Lung (tissue), 11 donors: ENCODE measurements at regions not wholly inside any gene's neighbourhood (a gene's known extent, or its start where the extent isn't known, plus 50 kb on each side); places are given as distances from the start of the nearest gene placed in this dataset.

ENCODE experiments used
- ATAC-seq: fragments of 200-7000 bp; cut with Tn5 transposase; one replicate; pipeline ENCODE4 v1.9.1; 2020; ENCODE audit warnings: moderate number of reproducible peaks; ENCODE audit not compliant: insufficient read depth, low FRiP score
- DNase-seq, 3 donors: peaks; one replicate each; pipeline ENCODE4 v3.0.0-alpha.2; 2013 to 2017
- H3K27ac ChIP-seq, 2 donors: one replicate each; pipeline ENCODE4 v1.5.1; 2013; ENCODE audit warnings: mild to moderate bottlenecking in 2 of 2, moderate library complexity in 2 of 2, control low read depth in 1 of 2, inconsistent platforms in 1 of 2, low read depth in 1 of 2, low read length in 1 of 2
- H3K27me3 ChIP-seq, 3 donors: one replicate each; pipeline ENCODE4 v1.5.1; 2013; ENCODE audit warnings: low read length in 2 of 3; ENCODE audit not compliant: control insufficient read depth in 3 of 3, insufficient read depth in 3 of 3
- H3K36me3 ChIP-seq, 4 donors: one replicate each; pipeline ENCODE4 v1.5.1; 2013; ENCODE audit warnings: low read length in 4 of 4, mild to moderate bottlenecking in 1 of 4, moderate library complexity in 1 of 4; ENCODE audit not compliant: control insufficient read depth in 4 of 4, insufficient read depth in 4 of 4
- H3K4me1 ChIP-seq, 5 donors: one replicate each; pipeline ENCODE4 v1.5.1; 2013; ENCODE audit warnings: low read length in 5 of 5, mild to moderate bottlenecking in 2 of 5, moderate library complexity in 1 of 5; ENCODE audit not compliant: control insufficient read depth in 5 of 5, insufficient read depth in 5 of 5
- H3K4me3 ChIP-seq: one replicate; pipeline ENCODE4 v1.5.1; 2013; ENCODE audit warnings: mild to moderate bottlenecking, control low read depth, moderate library complexity
- H3K9ac ChIP-seq, 2 donors: one replicate each; pipeline ENCODE4 v1.5.1; 2013; ENCODE audit warnings: low read length in 2 of 2, control low read depth in 1 of 2; ENCODE audit not compliant: insufficient read depth in 1 of 2
- H3K9me3 ChIP-seq, 4 donors: one replicate each; pipeline ENCODE4 v1.5.1; 2013; ENCODE audit warnings: low read length in 3 of 4, mild to moderate bottlenecking in 1 of 4, moderate library complexity in 1 of 4; ENCODE audit not compliant: control insufficient read depth in 4 of 4, insufficient read depth in 3 of 4
- WGBS, 2 donors: extraction: QIAGEN DNeasy Blood & Tissue Kit; methylation state at CpG; one replicate each; pipeline ENCODE4 v1.1.7; 2013; 5-methylcytosine and 5-hydroxymethylcytosine counted together
- TF ChIP-seq, protein P1 (sequence below): IDR thresholded peaks from 2 replicates; pipeline ENCODE4 v1.5.1; 2012; ENCODE audit warnings: mild to moderate bottlenecking; ENCODE audit errors: control extremely low read depth, extremely low read depth
- donor health status: control.
- donor health status: control.
- donor health status: Bipolar disorder and iron deficiency.
- donor health status: healthy.
- donor health status: DM: yes; HTN: yes; CAD: no.

DNA sequence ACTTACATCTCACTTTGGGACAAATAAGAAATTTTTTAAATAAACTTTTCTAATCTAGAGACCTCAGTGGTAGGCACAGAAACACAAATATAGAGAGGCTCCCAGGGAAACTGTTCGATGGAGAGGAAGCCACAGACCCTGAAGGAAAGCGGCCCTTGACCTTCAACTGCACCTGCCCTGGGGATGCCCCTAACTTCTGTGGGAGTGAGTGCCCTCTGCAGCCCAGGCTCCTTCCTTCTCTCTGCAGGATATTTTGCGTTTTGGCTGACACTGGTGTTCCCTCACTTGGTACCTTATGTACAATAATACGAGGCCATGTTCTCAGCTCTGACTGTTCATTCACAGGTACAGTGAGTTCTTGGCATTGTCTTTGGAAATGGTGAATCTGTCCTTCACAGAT is 64.8 kb upstream of the MAL start:
- WGBS, 2 donors: 62 to 64% methylated on average over 4 of the region's 4 CpGs
- no peak for ATAC-seq
- Histone ChIP-seq H3K27me3 (peaks cover 0 to 11% (median 4%) of the 10 kb centered on the region in 3 donors), H3K9me3 (peaks cover 0 to 2% (median 0%) of the 10 kb centered on the region in 4 donors), H3K9ac (no peak overlapping the region), H3K4me3 (no peak overlapping the region), H3K4me1 (peaks cover 0 to 15% (median 0%) of the 10 kb centered on the region in 5 donors), H3K27ac (no peak overlapping the region), H3K36me3 (no peaks in the 10 kb centered on the region)
- TF ChIP-seq, protein P1, sequence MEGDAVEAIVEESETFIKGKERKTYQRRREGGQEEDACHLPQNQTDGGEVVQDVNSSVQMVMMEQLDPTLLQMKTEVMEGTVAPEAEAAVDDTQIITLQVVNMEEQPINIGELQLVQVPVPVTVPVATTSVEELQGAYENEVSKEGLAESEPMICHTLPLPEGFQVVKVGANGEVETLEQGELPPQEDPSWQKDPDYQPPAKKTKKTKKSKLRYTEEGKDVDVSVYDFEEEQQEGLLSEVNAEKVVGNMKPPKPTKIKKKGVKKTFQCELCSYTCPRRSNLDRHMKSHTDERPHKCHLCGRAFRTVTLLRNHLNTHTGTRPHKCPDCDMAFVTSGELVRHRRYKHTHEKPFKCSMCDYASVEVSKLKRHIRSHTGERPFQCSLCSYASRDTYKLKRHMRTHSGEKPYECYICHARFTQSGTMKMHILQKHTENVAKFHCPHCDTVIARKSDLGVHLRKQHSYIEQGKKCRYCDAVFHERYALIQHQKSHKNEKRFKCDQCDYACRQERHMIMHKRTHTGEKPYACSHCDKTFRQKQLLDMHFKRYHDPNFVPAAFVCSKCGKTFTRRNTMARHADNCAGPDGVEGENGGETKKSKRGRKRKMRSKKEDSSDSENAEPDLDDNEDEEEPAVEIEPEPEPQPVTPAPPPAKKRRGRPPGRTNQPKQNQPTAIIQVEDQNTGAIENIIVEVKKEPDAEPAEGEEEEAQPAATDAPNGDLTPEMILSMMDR: no peak
- no peak for DNase-seq

DNA sequence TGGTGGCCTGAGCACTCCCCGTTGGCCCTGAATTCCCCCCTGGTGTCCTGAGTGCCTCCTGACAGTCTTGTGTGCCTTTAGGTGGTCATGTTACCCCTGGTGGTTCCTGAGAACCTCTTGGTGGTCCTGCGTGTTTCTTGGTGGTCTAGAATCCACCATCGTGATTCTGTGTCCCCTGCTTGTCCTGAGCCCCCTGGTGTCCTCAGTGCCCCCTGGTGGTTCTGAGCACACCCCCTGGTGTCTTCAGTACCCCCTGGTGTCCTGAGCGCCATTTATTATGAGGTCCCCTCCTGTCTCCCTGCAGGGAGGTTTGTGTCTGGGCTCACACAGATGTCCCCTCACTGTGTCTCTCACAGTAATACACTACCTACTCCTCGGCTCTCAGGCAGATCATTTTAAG is 61.3 kb upstream of the MAL start:
- 76% methylated on average over 5 of the region's 5 CpGs for WGBS, 2 donors
- Histone ChIP-seq H3K4me1 (peaks cover 0 to 12% (median 0%) of the 10 kb centered on the region in 5 donors), H3K27me3 (peaks cover 0 to 13% (median 11%) of the 10 kb centered on the region in 3 donors), H3K9me3 (peaks cover 0 to 2% (median 0%) of the 10 kb centered on the region in 4 donors), H3K27ac (no peak overlapping the region), H3K9ac (no peak overlapping the region), H3K4me3 (no peak overlapping the region), H3K36me3 (no peaks in the 10 kb centered on the region)
- TF ChIP-seq, protein P1: no peak
- no peak for ATAC-seq
- DNase-seq: no peak

DNA sequence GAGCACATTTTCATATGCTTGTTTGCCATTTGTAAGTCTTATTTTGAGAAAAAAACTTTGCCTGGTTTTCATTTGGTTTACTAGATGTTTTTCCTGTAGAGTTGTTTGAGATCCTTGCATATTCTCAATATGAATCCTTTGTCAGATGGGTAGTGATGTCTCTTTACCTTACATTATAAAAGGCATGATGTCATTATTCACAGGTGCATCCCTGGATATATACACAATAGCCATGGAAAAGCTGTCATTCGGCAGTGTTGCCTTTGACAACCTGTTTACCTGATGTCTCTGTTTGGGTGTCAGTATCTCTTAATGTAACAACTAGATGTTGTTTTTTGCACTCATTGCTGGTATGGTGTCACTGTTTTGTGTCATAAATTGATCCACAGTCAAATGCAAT is 58.8 kb upstream of the MAL start:
- H3K4me1 ChIP-seq: peaks cover 0 to 8% (median 0%) of the 10 kb centered on the region in 5 donors
- no peak for DNase-seq
- TF ChIP-seq, protein P1: no peak
- H3K36me3 ChIP-seq: no peaks in the 10 kb centered on the region
- ATAC-seq: no peak
- peaks cover 0 to 14% (median 13%) of the 10 kb centered on the region in 3 donors for H3K27me3 ChIP-seq
- H3K27ac ChIP-seq: no peak overlapping the region
- no peak overlapping the region for H3K4me3 ChIP-seq
- no peak overlapping the region for H3K9ac ChIP-seq
- WGBS, 2 donors: 80 to 89% methylated on average over 1 of the region's 1 CpG
- peaks cover 0 to 5% (median 0%) of the 10 kb centered on the region in 4 donors for H3K9me3 ChIP-seq

DNA sequence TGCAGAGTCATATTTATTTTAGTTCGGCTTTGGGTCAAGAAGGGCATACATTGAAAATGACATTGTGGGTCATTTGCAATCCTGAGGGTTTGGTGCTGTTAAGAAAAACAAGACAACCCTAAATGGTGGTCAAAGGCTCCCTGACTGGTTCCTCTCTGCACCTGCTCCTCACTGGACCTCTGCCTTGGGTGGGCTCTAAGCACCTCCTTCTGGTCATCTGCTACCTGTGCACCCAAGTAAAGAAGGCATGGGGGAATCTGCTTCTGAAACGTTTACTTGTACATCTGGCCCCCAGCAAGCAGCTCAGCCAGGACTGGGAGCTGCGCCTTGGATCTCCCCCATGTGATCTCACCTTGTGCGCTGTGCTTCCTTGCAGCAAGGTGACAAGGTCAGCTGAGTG is 55.2 kb upstream of the MAL start:
- Histone ChIP-seq H3K9ac (no peak overlapping the region), H3K27ac (no peak overlapping the region), H3K4me3 (no peak overlapping the region), H3K4me1 (no peaks in the 10 kb centered on the region), H3K36me3 (no peaks in the 10 kb centered on the region), H3K27me3 (peaks cover 0 to 18% (median 14%) of the 10 kb centered on the region in 3 donors), H3K9me3 (peaks cover 0 to 6% (median 0%) of the 10 kb centered on the region in 4 donors)
- DNase-seq (no peak), ATAC-seq (no peak)
- WGBS, 2 donors: 68 to 70% methylated on average over 4 of the region's 4 CpGs
- TF ChIP-seq, protein P1: no peak
